ENCODE measurements at regions not wholly inside any gene's neighbourhood (a gene's known extent, or its start where the extent isn't known, plus 50 kb on each side); places are given as distances from the start of the nearest gene placed in this dataset.

DNA sequence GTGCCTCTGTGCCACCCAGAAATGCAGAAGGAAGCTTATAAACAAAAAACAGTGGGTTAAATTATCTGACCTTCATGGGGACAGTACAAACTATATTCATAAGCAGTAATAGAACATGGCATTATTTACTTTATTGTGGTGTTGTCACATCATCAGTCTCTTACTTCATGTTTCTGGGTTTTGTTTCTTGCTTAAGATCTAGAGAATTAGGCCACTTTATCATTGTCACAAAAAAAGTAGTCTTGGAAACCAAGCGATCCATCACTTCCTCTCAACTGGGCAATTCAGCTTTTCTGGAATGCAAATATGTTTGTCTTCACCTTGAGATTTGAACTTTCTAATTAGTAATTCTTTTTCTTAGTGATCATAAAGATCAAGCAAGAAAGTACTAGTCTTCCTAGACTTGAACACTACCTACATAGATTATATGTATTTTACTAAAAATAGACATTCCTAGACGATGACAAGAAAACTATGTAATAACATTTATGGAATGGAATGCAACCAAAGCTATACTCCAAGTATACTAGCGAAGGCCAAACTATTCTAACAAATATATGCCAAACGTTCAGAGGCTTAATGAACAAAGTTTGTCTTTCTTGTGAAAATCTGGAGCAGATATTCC is 363.4 kb downstream of the DAD1 start:
- TF ChIP-seq REST (IDR thresholded peaks at IDR 0.05; ENCODE audit: low read depth) = no peak
- peak; percentile 8; the same call in 1 of the 2 replicates for TF ChIP-seq TEAD4 (IDR thresholded peaks at IDR 0.05)

DNA sequence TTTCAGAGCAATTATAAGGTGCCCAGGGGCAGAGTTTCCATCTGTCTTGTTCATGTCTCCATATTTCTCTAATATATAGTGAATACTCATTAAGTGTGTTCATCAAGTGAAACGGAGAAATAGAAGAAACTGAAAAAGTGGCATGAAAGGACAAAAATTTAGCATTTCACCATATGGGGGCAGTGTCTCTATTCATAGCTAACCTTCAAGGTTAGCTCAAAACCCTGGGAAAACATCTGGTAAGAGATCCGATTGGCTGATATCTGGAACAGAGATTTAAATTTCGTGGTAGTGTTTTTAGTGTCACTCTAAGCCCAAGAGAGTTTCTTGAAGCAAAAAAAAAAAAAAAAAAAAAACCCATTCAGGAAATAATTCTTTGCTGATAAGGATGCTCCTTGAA is 367.5 kb downstream of the DAD1 start:
- TF ChIP-seq RAD21 (IDR thresholded peaks at IDR 0.05; ENCODE audit: low read depth) (peak; percentile 44), EGR1 (IDR thresholded peaks at IDR 0.05) (no peak)

DNA sequence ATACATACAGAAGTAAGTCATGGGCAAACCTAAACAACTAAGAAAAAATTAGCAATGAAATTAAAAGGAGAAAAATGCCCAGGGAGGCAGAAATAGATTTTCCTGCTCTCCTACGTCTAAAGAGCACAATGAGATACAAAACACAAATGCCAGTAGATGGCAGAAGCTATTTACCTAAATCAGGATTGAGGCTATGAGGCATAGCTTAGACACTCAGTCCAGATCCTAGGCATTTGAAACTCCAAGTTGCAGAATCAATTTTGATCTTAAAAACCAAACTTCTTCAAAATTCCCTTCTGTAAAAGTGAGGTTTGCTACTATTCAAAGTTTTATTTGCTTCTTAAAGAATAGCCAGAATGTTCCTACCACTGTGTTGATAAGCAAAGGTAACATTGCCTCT is 368.6 kb downstream of the DAD1 start:
- no peak for TF ChIP-seq REST (IDR thresholded peaks at IDR 0.05; ENCODE audit: low read depth)
- peak; percentile 25; the same call in 1 of the 2 replicates for TF ChIP-seq RAD21 (IDR thresholded peaks at IDR 0.05; ENCODE audit: low read depth)
- no peak for TF ChIP-seq EP300 (IDR thresholded peaks at IDR 0.05; ENCODE audit: borderline replicate concordance)
- no peak for TF ChIP-seq FOXM1 (IDR thresholded peaks at IDR 0.05; ENCODE audit: borderline replicate concordance, low read depth)
- no peak for TF ChIP-seq EGR1 (IDR thresholded peaks at IDR 0.05)
- TF ChIP-seq TCF12 (IDR thresholded peaks at IDR 0.05; ENCODE audit: low read depth) = no peak
- no peak for TF ChIP-seq YY1 (IDR thresholded peaks at IDR 0.05; ENCODE audit: low read depth)
- no peak for TF ChIP-seq MAX (IDR thresholded peaks at IDR 0.05)

GRCh38 chr14:22218728-22219127 is 370.3 kb downstream of the DAD1 start:
- no peak for TF ChIP-seq YY1 (IDR thresholded peaks at IDR 0.05; ENCODE audit: low read depth)
- TF ChIP-seq EP300 (IDR thresholded peaks at IDR 0.05; ENCODE audit: borderline replicate concordance) = no peak
- TF ChIP-seq NFIC (IDR thresholded peaks at IDR 0.05) = no peak
- no peak for TF ChIP-seq CEBPB (IDR thresholded peaks at IDR 0.05)
- no peak for TF ChIP-seq RAD21 (IDR thresholded peaks at IDR 0.05; ENCODE audit: low read depth)
- no peak for TF ChIP-seq EGR1 (IDR thresholded peaks at IDR 0.05)
- no peak for TF ChIP-seq ZBTB7A (IDR thresholded peaks at IDR 0.05; ENCODE audit: low read depth)
- TF ChIP-seq TCF12 (IDR thresholded peaks at IDR 0.05; ENCODE audit: low read depth) = no peak
- TF ChIP-seq CREB1 (IDR thresholded peaks at IDR 0.05; ENCODE audit: low read depth) = no peak
- no peak for TF ChIP-seq TEAD4 (IDR thresholded peaks at IDR 0.05)
- no peak for TF ChIP-seq TAF1 (IDR thresholded peaks at IDR 0.05; ENCODE audit: low read depth)
- TF ChIP-seq MAX (IDR thresholded peaks at IDR 0.05) = no peak
- TF ChIP-seq REST (IDR thresholded peaks at IDR 0.05; ENCODE audit: low read depth) = no peak
- no peak for TF ChIP-seq USF1 (IDR thresholded peaks at IDR 0.05)
- TF ChIP-seq FOXM1 (IDR thresholded peaks at IDR 0.05; ENCODE audit: borderline replicate concordance, low read depth) = no peak

DNA sequence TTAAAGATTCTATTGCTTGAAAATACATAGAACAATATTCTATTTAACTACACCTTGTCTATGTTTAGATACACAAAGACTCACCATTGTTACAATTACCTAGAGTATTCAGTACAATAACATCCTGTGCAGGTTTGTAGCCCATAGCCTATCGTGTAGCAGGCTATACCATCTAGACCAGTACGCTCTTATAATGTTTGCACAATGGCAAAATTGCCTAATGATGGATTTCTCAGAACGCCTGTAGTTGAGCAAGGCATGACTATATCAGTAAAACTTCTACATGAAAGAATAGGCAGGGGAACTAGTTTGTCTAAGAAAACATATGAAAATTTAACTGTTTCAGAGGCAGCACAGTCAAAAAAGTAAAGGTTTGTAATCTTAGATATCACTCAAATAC is 375.9 kb downstream of the DAD1 start:
- TF ChIP-seq TEAD4 (IDR thresholded peaks at IDR 0.05) (no peak), USF1 (IDR thresholded peaks at IDR 0.05) (no peak), FOXM1 (IDR thresholded peaks at IDR 0.05; ENCODE audit: borderline replicate concordance, low read depth) (no peak), EGR1 (IDR thresholded peaks at IDR 0.05) (no peak), REST (IDR thresholded peaks at IDR 0.05; ENCODE audit: low read depth) (no peak), MAX (IDR thresholded peaks at IDR 0.05) (no peak), CREB1 (IDR thresholded peaks at IDR 0.05; ENCODE audit: low read depth) (no peak), CEBPB (IDR thresholded peaks at IDR 0.05) (no peak), YY1 (IDR thresholded peaks at IDR 0.05; ENCODE audit: low read depth) (no peak), TCF12 (IDR thresholded peaks at IDR 0.05; ENCODE audit: low read depth) (no peak)
